GM18861 (cell line): ENCODE measurements at regions not wholly inside any gene's neighbourhood (a gene's known extent, or its start where the extent isn't known, plus 50 kb on each side); places are given as distances from the start of the nearest gene placed in this dataset.
"Not testable (repeated sequence)": the region's sequence is repeated elsewhere in the genome, so short reads cannot be mapped to it uniquely, and the experiment has no call there.

ENCODE experiments used
- ATAC-seq: cut with Tn5 transposase; IDR thresholded peaks from one replicate; pipeline ENCODE4 v1.9.1; 2021; ENCODE audit not compliant: unreplicated experiment

- ATAC-seq = no peak
Measured at GRCh38 chr10:65176994-65177393, 1655.8 kb downstream of the REEP3 start.

DNA sequence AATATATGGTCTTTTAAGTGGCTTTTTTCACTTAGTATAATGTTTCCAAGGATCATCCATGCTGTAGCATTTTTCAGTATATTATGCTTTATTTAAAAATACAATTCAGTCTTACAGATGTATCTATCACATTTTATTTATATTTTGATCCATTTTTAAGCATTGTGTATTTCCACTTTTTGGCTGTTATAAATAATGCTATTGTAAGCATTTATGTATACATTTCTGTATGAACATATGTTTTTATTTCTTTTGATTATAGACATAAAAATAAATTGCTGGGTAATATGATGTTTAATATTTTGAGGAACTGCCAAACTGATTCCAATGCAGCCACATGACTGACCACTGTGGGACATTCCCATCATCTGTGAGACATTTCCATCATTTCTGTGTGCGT, 1662.0 kb downstream of the REEP3 start:
- ATAC-seq = no peak

- ATAC-seq = not testable (repeated sequence)
Measured at GRCh38 chr10:65186668-65187067, 1665.5 kb downstream of the REEP3 start.

- no peak for ATAC-seq
Measured at GRCh38 chr10:65194126-65194525, 1672.9 kb downstream of the REEP3 start.

DNA sequence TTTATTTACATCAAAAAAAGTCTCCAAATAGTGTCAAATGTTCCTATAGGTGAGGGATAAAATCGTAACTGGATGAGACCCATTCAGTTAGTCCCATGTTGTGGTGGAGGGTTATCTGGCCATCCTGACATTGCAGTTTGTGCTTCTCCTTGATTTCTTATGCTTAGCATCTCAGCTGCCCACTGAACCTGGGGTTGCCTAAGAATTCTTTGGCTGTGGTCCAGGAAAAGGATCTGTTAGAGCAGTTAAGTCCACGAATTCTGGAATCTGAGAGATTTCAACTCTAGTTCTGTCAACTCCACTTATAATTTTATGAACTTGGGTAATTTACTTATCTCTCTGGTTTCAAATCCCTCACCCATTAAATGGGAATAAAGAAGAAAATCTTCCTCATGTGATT, 1673.4 kb downstream of the REEP3 start:
- ATAC-seq = no peak

DNA sequence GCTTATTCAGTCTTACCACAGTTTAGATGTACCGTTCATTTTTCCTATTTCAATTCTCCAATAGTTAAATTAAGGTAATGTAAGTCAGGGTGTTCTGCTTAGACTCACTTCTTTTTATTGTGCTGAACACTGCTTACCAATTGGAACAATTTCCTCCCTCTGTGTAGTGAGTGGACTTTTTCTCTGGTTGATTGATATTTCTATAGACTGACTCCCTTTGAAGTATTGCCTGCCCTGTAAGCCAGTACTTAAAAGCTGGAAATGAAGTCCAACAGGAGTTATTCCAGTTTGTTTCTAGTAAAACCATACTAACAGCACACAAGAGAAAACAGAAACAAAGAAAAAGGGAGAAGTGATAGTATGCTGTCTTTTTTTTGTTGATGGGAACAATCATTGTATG, 1674.9 kb downstream of the REEP3 start:
- ATAC-seq = no peak

DNA sequence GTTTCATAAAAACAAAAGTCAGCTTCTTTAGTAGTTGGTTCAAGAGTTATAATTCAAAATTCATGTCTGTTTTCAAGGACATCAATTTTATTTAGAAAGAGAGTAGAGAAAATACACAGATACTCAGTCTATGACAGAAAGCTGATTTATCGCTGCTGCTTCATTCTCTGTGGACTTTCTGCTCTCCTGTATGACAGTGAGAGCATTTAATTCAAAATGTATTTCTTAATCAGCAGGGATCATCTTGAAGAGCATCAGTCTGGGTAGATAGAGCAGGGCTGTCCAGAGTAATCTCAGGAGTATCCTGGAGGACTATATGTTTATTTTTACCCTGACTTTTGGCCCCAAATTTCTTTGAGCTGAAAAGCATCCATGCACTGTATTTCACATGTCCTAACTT, 1676.7 kb downstream of the REEP3 start:
- ATAC-seq = no peak

GRCh38 chr10:65201491-65201890, 1680.3 kb downstream of the REEP3 start:
- ATAC-seq = no peak

DNA sequence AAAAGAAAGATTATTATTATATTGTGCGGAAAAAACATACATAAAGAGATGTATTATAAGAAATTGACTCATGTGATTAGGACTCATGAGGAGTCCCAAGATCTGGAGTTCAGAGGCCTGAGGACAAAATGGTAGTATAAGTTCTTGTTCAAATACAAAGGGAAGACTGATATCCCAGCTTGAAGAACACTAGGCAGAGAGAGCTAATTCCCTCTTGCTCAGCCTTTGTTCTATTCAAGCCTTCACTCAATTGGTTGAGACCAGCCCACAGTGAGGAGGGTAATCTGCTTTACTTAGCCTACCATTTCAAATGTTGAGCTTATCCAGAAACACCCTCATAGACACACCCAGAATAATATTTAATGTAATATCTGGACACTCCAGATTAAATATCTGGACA, 1683.8 kb downstream of the REEP3 start:
- no peak for ATAC-seq

GRCh38 chr10:65213170-65213569, 1692.0 kb downstream of the REEP3 start:
- no peak for ATAC-seq

- no peak for ATAC-seq
Measured at GRCh38 chr10:65219444-65219843, 1698.2 kb downstream of the REEP3 start.

GRCh38 chr10:65231148-65231547, 1694.7 kb upstream of the LRRTM3 start:
- no peak for ATAC-seq

GRCh38 chr10:65234261-65234660, 1691.6 kb upstream of the LRRTM3 start:
- ATAC-seq = no peak

DNA sequence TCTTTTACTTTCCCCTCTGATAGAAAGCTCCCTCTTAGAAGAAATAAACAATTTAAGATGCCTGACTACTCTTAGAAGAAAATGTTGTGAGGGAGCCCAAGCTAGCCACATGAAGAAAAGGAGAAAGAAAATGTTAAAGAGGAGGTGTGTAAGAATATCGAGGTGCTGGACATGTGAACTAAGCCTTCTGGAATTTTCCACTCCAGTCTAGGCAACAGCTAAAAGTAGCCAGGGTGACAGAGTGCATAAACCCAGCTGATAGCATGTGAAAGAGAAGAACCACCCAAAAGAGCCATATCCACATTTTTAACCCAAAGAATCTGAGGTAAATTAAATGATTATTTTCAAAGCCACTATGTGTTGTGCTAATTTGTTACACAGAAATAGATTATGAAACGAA, 1690.6 kb upstream of the LRRTM3 start:
- no peak for ATAC-seq

GRCh38 chr10:65235846-65236245, 1690.0 kb upstream of the LRRTM3 start:
- ATAC-seq = no peak

DNA sequence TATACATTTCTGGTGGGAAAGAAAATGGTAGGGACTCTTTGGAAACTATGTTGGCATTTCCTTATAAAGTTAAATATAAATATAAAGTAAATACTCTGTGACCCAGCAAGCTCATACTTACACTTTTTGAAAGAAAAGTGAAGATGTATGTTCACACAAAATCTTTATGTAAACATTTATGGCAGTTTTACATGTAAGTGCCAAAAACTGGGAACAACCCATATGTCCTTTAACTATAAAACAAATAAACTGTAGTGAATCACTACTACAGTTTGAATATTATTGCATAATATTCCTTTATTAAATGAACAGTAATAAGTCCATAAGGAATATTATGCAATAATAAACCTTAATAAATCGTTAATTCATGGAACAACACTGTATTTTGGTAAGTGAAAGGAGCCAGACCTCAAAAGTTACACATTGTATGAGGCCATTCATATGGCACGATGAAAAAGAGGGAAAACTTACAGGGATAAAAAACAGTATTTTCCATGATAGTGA, 1660.3 kb upstream of the LRRTM3 start:
- ATAC-seq = no peak

DNA sequence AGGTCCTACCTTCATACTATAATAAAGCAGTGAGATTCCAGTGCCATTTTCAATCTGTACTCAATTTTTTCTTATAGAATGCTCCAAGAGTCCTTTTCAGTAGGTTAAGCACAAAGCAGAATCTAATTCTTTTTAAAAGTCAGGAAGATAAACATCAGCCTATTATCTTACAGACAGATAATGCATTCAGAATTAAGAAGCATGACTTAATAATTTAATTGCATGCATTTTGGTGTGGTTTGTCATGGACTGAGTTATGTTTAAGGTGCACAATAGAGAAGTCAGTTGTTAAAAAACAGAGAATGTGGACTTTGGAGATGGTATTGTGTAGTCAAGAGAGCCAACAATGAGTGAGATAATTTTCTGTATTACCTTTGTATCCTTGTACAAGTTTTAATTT, 1656.3 kb upstream of the LRRTM3 start:
- ATAC-seq = not testable (repeated sequence)

GRCh38 chr10:65270969-65271368, 1654.9 kb upstream of the LRRTM3 start:
- ATAC-seq = no peak

DNA sequence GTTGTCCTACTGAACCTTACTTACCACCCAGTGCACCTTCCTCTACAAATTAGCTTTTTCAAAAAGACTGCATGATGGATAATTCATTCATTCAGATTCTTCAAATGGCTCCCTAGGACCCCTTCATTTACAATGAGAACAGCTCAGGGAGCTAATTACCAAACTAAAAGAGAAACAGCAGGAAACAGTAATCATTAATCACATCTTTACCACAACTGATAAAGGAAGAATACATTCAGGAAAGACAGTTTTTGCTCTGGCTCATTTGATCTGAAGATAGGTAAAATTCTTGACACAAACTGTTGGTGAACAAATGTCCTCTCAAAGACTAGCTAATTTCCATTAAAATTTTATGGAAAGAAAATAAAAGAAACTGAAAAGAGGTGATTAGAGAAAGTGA, 1652.7 kb upstream of the LRRTM3 start:
- ATAC-seq = no peak

GRCh38 chr10:65275296-65275695, 1650.5 kb upstream of the LRRTM3 start:
- no peak for ATAC-seq

- no peak for ATAC-seq
Measured at GRCh38 chr10:65284495-65285041, 1641.3 kb upstream of the LRRTM3 start.

- not testable (repeated sequence) for ATAC-seq
Measured at GRCh38 chr10:65285726-65286125, 1640.1 kb upstream of the LRRTM3 start.

GRCh38 chr10:65291286-65291685, 1634.5 kb upstream of the LRRTM3 start:
- no peak for ATAC-seq
